ENCODE measurements at regions not wholly inside any gene's neighbourhood (a gene's known extent, or its start where the extent isn't known, plus 50 kb on each side); places are given as distances from the start of the nearest gene placed in this dataset.
"Not testable (repeated sequence)": the region's sequence is repeated elsewhere in the genome, so short reads cannot be mapped to it uniquely, and the experiment has no call there.

GRCh38 chr7:66574768-66575167 is 53.9 kb upstream of the KCTD7 start:
- H3K36me3 ChIP-seq (ENCODE audit: control insufficient read depth, insufficient read depth, low read length); H3K9ac ChIP-seq (ENCODE audit: low read length): not testable (repeated sequence)

GRCh38 chr7:66575398-66575797 is 53.3 kb upstream of the KCTD7 start:
- Histone ChIP-seq H3K9me3 (ENCODE audit: control insufficient read depth, low read length) (no peaks in the 10 kb centered on the region), H3K9ac (ENCODE audit: low read length) (no peak overlapping the region), H3K4me1 (ENCODE audit: control insufficient read depth, insufficient read depth, low read length) (no peaks in the 10 kb centered on the region), H3K27me3 (ENCODE audit: control insufficient read depth, insufficient read depth, low read length) (no peaks in the 10 kb centered on the region), H3K36me3 (ENCODE audit: control insufficient read depth, insufficient read depth, low read length) (no peaks in the 10 kb centered on the region), H3K4me3 (ENCODE audit: low read length) (no peak overlapping the region)

More at GRCh38 chr7:66574768-66575167, 53.9 kb upstream of the KCTD7 start:
- not testable (repeated sequence) for H3K4me1 ChIP-seq (ENCODE audit: control insufficient read depth, insufficient read depth, low read length); H3K27me3 ChIP-seq (ENCODE audit: control insufficient read depth, insufficient read depth, low read length); H3K4me3 ChIP-seq (ENCODE audit: low read length); H3K9me3 ChIP-seq (ENCODE audit: control insufficient read depth, low read length)

DNA sequence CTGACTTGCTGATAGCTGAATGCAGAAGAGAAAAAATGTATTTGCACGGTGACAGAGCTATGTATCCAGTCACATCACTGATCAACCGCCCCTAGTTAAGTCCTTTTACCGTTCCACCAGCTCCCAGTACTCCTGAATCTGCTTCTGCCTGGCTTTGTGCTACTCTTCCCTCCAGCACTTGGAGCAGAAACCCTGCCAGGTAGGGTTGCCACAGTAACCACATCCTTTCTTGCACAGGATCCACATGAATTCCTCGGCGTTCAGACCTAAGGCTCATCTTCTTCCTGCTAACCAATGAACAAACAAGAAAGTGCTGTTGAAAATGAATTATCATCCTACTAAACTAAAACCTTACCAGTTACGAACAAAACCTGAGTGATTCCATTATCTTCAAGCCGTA is 52.0 kb upstream of the KCTD7 start:
- Histone ChIP-seq H3K9me3 (ENCODE audit: control insufficient read depth, low read length) (no peaks in the 10 kb centered on the region), H3K4me1 (ENCODE audit: control insufficient read depth, insufficient read depth, low read length) (no peaks in the 10 kb centered on the region), H3K36me3 (ENCODE audit: control insufficient read depth, insufficient read depth, low read length) (no peaks in the 10 kb centered on the region), H3K9ac (ENCODE audit: low read length) (no peak overlapping the region), H3K27me3 (ENCODE audit: control insufficient read depth, insufficient read depth, low read length) (no peaks in the 10 kb centered on the region), H3K4me3 (ENCODE audit: low read length) (no peak overlapping the region)
